Stimulated activated naive CD8-positive, alpha-beta T cell treated with anti-CD3 and anti-CD28 coated beads, Interleukin-15, amount 100 ng/mL, for 72 hours (primary cell): ENCODE measurements at regions not wholly inside any gene's neighbourhood (a gene's known extent, or its start where the extent isn't known, plus 50 kb on each side); places are given as distances from the start of the nearest gene placed in this dataset.
"Not testable (repeated sequence)": the region's sequence is repeated elsewhere in the genome, so short reads cannot be mapped to it uniquely, and the experiment has no call there.

Source experiments
- ATAC-seq: fragments of 150-1000 bp; cut with Tn5 transposase; 2 replicates; pipeline ENCODE4 v1.10.0; 2021; ENCODE audit warnings: mild to moderate bottlenecking, moderate library complexity
- DNase-seq, 2 donors: peaks; one replicate each; pipeline ENCODE4 v3.0.0; 2021 to 2022
- H3K27ac Mint-ChIP-seq, 2 donors: one replicate each; pipeline ENCODE4 v1.8.0; 2022; ENCODE audit warnings: mild to moderate bottlenecking in 2 of 2, mixed read lengths in 2 of 2, moderate library complexity in 2 of 2
- H3K27me3 Mint-ChIP-seq: one replicate; pipeline ENCODE4 v1.8.0; 2022; ENCODE audit warnings: mixed read lengths
- H3K4me1 Mint-ChIP-seq: one replicate; pipeline ENCODE4 v1.8.0; 2022; ENCODE audit warnings: mild to moderate bottlenecking, mixed read lengths
- H3K4me3 Mint-ChIP-seq, 2 donors: one replicate each; pipeline ENCODE4 v1.8.0; 2022; ENCODE audit warnings: mild to moderate bottlenecking in 2 of 2, mixed read lengths in 2 of 2, moderate library complexity in 1 of 2
- H3K9me3 Mint-ChIP-seq, 2 donors: one replicate each; pipeline ENCODE4 v1.8.0; 2022; ENCODE audit warnings: mixed read lengths in 2 of 2

GRCh38 chr1:114260805-114261484, 107.3 kb upstream of the SYT6 start:
- DNase-seq (no peak), ATAC-seq (no peak)
- Mint-ChIP-seq H3K9me3 (no peaks in the 10 kb centered on the region), H3K4me3 (no peak overlapping the region), H3K27me3 (peaks cover 8% of the 10 kb centered on the region), H3K4me1 (no peaks in the 10 kb centered on the region), H3K27ac (no peak overlapping the region)

- H3K4me1 Mint-ChIP-seq = no peaks in the 10 kb centered on the region
- no peaks in the 10 kb centered on the region for H3K27me3 Mint-ChIP-seq
- ATAC-seq (no peak), DNase-seq (no peak)
- no peak overlapping the region for H3K27ac Mint-ChIP-seq
- H3K9me3 Mint-ChIP-seq = peaks cover 2 to 3% of the 10 kb centered on the region in 2 donors
- H3K4me3 Mint-ChIP-seq = no peak overlapping the region
These were observed 106.0 kb upstream of the SYT6 start for GRCh38 chr1:114259511-114260160.

GRCh38 chr1:114258633-114259032, 105.0 kb upstream of the SYT6 start:
- Mint-ChIP-seq H3K27me3 (no peaks in the 10 kb centered on the region), H3K4me1 (no peaks in the 10 kb centered on the region), H3K27ac (no peak overlapping the region), H3K9me3 (peaks cover 8 to 10% of the 10 kb centered on the region in 2 donors), H3K4me3 (no peak overlapping the region)
- DNase-seq = no peak
- no peak for ATAC-seq

- Mint-ChIP-seq H3K4me1 (no peaks in the 10 kb centered on the region), H3K27ac (no peak overlapping the region), H3K4me3 (no peak overlapping the region), H3K27me3 (no peaks in the 10 kb centered on the region), H3K9me3 (peaks cover 8 to 10% of the 10 kb centered on the region in 2 donors)
- ATAC-seq (no peak), DNase-seq (no peak)
These were observed 104.4 kb upstream of the SYT6 start for GRCh38 chr1:114258074-114258473.

GRCh38 chr1:114257554-114257953, 103.9 kb upstream of the SYT6 start:
- ATAC-seq (no peak), DNase-seq (no peak)
- H3K4me1 Mint-ChIP-seq = no peaks in the 10 kb centered on the region
- H3K27me3 Mint-ChIP-seq = no peaks in the 10 kb centered on the region
- H3K9me3 Mint-ChIP-seq = peaks cover 8 to 10% of the 10 kb centered on the region in 2 donors
- no peak overlapping the region for H3K27ac Mint-ChIP-seq
- no peak overlapping the region for H3K4me3 Mint-ChIP-seq

GRCh38 chr1:114253900-114254299, 100.2 kb upstream of the SYT6 start:
- Mint-ChIP-seq H3K27ac (no peak overlapping the region), H3K4me3 (no peak overlapping the region), H3K9me3 (peaks cover 8 to 10% of the 10 kb centered on the region in 2 donors), H3K27me3 (no peaks in the 10 kb centered on the region), H3K4me1 (no peaks in the 10 kb centered on the region)
- no peak for ATAC-seq
- DNase-seq = no peak

- peaks cover 8 to 10% of the 10 kb centered on the region in 2 donors for H3K9me3 Mint-ChIP-seq
- no peak for ATAC-seq
- no peak overlapping the region for H3K4me3 Mint-ChIP-seq
These were observed 97.9 kb upstream of the SYT6 start for GRCh38 chr1:114251573-114251939.

GRCh38 chr1:114250683-114251572, 97.3 kb upstream of the SYT6 start:
- ATAC-seq (no peak), DNase-seq (no peak)
- no peak overlapping the region for H3K4me3 Mint-ChIP-seq
- H3K27ac Mint-ChIP-seq = peak overlapping the region in 1 of 2 donors; percentile 52
- H3K27me3 Mint-ChIP-seq = no peaks in the 10 kb centered on the region
- H3K4me1 Mint-ChIP-seq = no peaks in the 10 kb centered on the region
- peaks cover 8 to 10% of the 10 kb centered on the region in 2 donors for H3K9me3 Mint-ChIP-seq

More at GRCh38 chr1:114251573-114251939, 97.9 kb upstream of the SYT6 start:
- no peak for DNase-seq
- no peaks in the 10 kb centered on the region for H3K27me3 Mint-ChIP-seq
- no peak overlapping the region for H3K27ac Mint-ChIP-seq
- no peaks in the 10 kb centered on the region for H3K4me1 Mint-ChIP-seq

- no peak for ATAC-seq
- Mint-ChIP-seq H3K9me3 (peaks cover 7 to 8% of the 10 kb centered on the region in 2 donors), H3K27ac (peak overlapping the region in 1 of 2 donors; percentile 35), H3K27me3 (no peaks in the 10 kb centered on the region), H3K4me3 (no peak overlapping the region), H3K4me1 (no peaks in the 10 kb centered on the region)
- no peak for DNase-seq
These were observed 96.0 kb upstream of the SYT6 start for GRCh38 chr1:114249691-114250090.

- DNase-seq (no peak), ATAC-seq (no peak)
- no peaks in the 10 kb centered on the region for H3K4me1 Mint-ChIP-seq
- no peak overlapping the region for H3K27ac Mint-ChIP-seq
- peaks cover 0 to 14% of the 10 kb centered on the region in 2 donors for H3K9me3 Mint-ChIP-seq
- no peaks in the 10 kb centered on the region for H3K27me3 Mint-ChIP-seq
- H3K4me3 Mint-ChIP-seq = no peak overlapping the region
These were observed 94.5 kb upstream of the SYT6 start for GRCh38 chr1:114248162-114248561.

GRCh38 chr1:114242531-114243210, 89.0 kb upstream of the SYT6 start:
- H3K4me3 Mint-ChIP-seq, H3K4me1 Mint-ChIP-seq, H3K27ac Mint-ChIP-seq, ATAC-seq, H3K27me3 Mint-ChIP-seq, DNase-seq: not testable (repeated sequence)
- peaks cover 7 to 28% of the 10 kb centered on the region in 2 donors for H3K9me3 Mint-ChIP-seq

GRCh38 chr1:114238053-114238452, 84.4 kb upstream of the SYT6 start:
- ATAC-seq = no peak
- Mint-ChIP-seq H3K27me3 (no peaks in the 10 kb centered on the region), H3K9me3 (peaks cover 7 to 15% of the 10 kb centered on the region in 2 donors), H3K4me3 (no peak overlapping the region), H3K27ac (no peak overlapping the region), H3K4me1 (peaks cover 7% of the 10 kb centered on the region)
- no peak for DNase-seq

GRCh38 chr1:114236517-114236916, 82.8 kb upstream of the SYT6 start:
- ATAC-seq (no peak), DNase-seq (no peak)
- H3K4me3 Mint-ChIP-seq = no peak overlapping the region
- peaks cover 7% of the 10 kb centered on the region for H3K4me1 Mint-ChIP-seq
- peaks cover 7 to 15% of the 10 kb centered on the region in 2 donors for H3K9me3 Mint-ChIP-seq
- H3K27ac Mint-ChIP-seq = no peak overlapping the region
- H3K27me3 Mint-ChIP-seq = no peaks in the 10 kb centered on the region

- DNase-seq = no peak
- no peak for ATAC-seq
- Mint-ChIP-seq H3K27me3 (no peaks in the 10 kb centered on the region), H3K9me3 (peaks cover 5 to 10% of the 10 kb centered on the region in 2 donors), H3K27ac (no peak overlapping the region), H3K4me1 (peaks cover 7% of the 10 kb centered on the region), H3K4me3 (no peak overlapping the region)
These were observed 82.3 kb upstream of the SYT6 start for GRCh38 chr1:114235960-114236359.

GRCh38 chr1:114235281-114235680, 81.6 kb upstream of the SYT6 start:
- Mint-ChIP-seq H3K27ac (no peak overlapping the region), H3K4me1 (peaks cover 7% of the 10 kb centered on the region), H3K4me3 (no peak overlapping the region), H3K9me3 (peaks cover 0 to 3% of the 10 kb centered on the region in 2 donors), H3K27me3 (no peaks in the 10 kb centered on the region)
- DNase-seq (no peak), ATAC-seq (no peak)
